DMS153 treated with DMSO at 0.1 percent for 48 hours (cell line): ENCODE measurements at regions not wholly inside any gene's neighbourhood (a gene's known extent, or its start where the extent isn't known, plus 50 kb on each side); places are given as distances from the start of the nearest gene placed in this dataset.

Source experiments
- DNase-seq: peaks from one replicate; lab custom pipeline; 2025; ENCODE audit not compliant: unreplicated experiment; lab: John Stamatoyannopoulos, UW

GRCh38 chr11:128198216-128198772 lies 389.1 kb downstream of the ETS1 start:
- DNase-seq: no peak

- no peak for DNase-seq
Measured at GRCh38 chr11:128196235-128196634, 391.1 kb downstream of the ETS1 start.

GRCh38 chr11:128195756-128196155 lies 391.6 kb downstream of the ETS1 start:
- DNase-seq: no peak

- no peak for DNase-seq
Measured at GRCh38 chr11:128195057-128195751, 392.2 kb downstream of the ETS1 start.

- DNase-seq: no peak
Measured at GRCh38 chr11:128194216-128194615, 393.1 kb downstream of the ETS1 start.

GRCh38 chr11:128193615-128194014 lies 393.7 kb downstream of the ETS1 start:
- no peak for DNase-seq

- DNase-seq: no peak
Measured at GRCh38 chr11:128190312-128190711, 397.0 kb downstream of the ETS1 start.

- no peak for DNase-seq
Measured at GRCh38 chr11:128189823-128190222, 397.5 kb downstream of the ETS1 start.

GRCh38 chr11:128188346-128189004 lies 398.9 kb downstream of the ETS1 start:
- DNase-seq: no peak

GRCh38 chr11:128187835-128188234 lies 399.5 kb downstream of the ETS1 start:
- DNase-seq: no peak

GRCh38 chr11:128187377-128187776 lies 400.0 kb downstream of the ETS1 start:
- DNase-seq: no peak

GRCh38 chr11:128184981-128185380 lies 402.4 kb downstream of the ETS1 start:
- DNase-seq: no peak

GRCh38 chr11:128182844-128183243 lies 404.5 kb downstream of the ETS1 start:
- DNase-seq: no peak

GRCh38 chr11:128181984-128182383 lies 405.4 kb downstream of the ETS1 start:
- no peak for DNase-seq

GRCh38 chr11:128181088-128181480 lies 406.3 kb downstream of the ETS1 start:
- DNase-seq: no peak

GRCh38 chr11:128180441-128181087 lies 406.8 kb downstream of the ETS1 start:
- DNase-seq: peak; percentile 66

- DNase-seq: no peak
Measured at GRCh38 chr11:128179512-128179911, 407.8 kb downstream of the ETS1 start.

- peak; percentile 44 for DNase-seq
Measured at GRCh38 chr11:128179039-128179438, 408.3 kb downstream of the ETS1 start.

- DNase-seq: no peak
Measured at GRCh38 chr11:128174465-128175291, 412.7 kb downstream of the ETS1 start.

- peak; percentile 78 for DNase-seq
Measured at GRCh38 chr11:128172046-128172878, 415.1 kb downstream of the ETS1 start.
